ENCODE measurements at regions not wholly inside any gene's neighbourhood (a gene's known extent, or its start where the extent isn't known, plus 50 kb on each side); places are given as distances from the start of the nearest gene placed in this dataset.
"Not testable (repeated sequence)": the region's sequence is repeated elsewhere in the genome, so short reads cannot be mapped to it uniquely, and the experiment has no call there.

DNA sequence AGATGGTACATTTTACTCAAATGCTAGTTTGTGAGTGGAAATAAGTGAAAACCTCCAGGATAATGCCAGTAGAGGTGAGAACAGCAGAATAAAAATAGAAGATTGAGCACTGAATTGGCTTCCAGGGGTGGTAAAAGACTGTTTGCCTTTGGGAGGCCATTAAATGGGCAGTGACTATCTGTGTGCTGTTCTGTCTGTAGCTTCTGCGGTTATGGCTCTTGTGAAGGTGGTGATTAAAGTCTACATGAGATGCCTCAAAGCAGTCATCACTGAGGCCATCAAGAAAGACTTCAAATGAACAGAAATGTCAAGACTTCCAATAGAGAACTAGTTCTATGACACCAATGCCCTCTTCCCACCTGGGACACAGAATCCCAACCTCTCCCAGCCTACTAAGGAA lies 108.8 kb downstream of the EFHB start:
- DNase-seq: no peak

GRCh38 chr3:19822805-19823204 lies 111.2 kb downstream of the EFHB start:
- no peak for DNase-seq

- DNase-seq: no peak
These were observed 117.4 kb downstream of the EFHB start for GRCh38 chr3:19816631-19817030.

- DNase-seq: no peak
These were observed 118.2 kb downstream of the EFHB start for GRCh38 chr3:19815805-19816204.

GRCh38 chr3:19813743-19814142 lies 120.3 kb downstream of the EFHB start:
- DNase-seq: not testable (repeated sequence)

DNA sequence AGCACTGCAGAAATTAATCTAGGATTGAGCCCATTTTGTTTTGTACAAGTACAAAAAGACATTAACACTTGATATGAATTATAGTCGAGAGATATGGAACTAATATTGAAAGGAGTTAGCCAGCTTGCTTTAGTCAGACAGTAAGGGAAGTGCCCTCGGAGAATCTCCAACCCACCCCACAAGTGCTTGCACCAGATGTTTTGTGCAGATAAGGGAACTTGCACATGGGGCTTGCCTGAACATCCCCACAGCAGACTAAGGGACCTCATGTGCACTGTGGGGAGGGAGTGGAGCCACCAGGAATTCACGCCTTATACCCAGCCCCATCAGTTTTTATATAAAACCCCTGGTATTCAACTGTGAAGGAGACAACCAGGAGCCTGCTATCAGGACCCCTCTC lies 122.3 kb downstream of the EFHB start:
- no peak for DNase-seq

GRCh38 chr3:19808834-19809233 lies 125.2 kb downstream of the EFHB start:
- DNase-seq: no peak

DNA sequence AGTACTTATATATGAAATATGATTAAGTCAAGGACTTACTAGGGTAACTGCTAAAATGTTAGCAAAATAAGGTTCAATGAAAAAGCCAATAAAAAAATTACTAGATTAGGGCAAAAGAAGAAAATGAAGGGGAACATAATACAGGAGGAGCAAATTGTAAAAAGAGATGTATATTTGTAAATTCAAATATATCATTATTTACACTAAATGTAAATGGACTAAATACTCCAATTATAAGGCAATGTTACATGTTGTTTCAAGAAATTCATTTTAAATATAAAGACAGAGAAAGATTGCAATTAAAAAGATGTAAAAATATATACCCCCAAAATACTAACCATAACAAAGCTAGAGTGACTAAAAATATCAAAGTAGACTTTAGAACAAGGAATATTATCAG lies 134.1 kb downstream of the EFHB start:
- DNase-seq: no peak

DNA sequence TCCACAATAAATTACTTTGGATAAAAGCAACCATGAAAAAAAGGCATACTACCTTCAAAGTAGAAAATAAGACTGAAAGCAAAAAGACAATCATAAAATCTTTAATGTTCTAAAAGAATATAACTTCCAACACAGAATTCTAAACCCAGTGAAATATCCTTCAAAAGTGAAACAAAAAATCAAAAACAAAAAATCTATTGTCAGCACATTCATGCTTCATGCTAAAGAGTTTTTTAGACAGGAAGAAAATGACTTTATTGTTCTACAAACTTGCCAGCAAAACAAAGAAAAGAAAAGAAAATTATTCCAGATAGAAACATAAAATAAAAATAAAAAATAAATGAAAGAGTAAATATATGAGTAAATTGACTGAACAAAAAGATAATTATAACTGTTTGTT lies 134.9 kb downstream of the EFHB start:
- no peak for DNase-seq

GRCh38 chr3:19798324-19798723 lies 135.7 kb downstream of the EFHB start:
- DNase-seq: no peak

- DNase-seq: no peak
These were observed 141.6 kb downstream of the EFHB start for GRCh38 chr3:19792388-19792787.

DNA sequence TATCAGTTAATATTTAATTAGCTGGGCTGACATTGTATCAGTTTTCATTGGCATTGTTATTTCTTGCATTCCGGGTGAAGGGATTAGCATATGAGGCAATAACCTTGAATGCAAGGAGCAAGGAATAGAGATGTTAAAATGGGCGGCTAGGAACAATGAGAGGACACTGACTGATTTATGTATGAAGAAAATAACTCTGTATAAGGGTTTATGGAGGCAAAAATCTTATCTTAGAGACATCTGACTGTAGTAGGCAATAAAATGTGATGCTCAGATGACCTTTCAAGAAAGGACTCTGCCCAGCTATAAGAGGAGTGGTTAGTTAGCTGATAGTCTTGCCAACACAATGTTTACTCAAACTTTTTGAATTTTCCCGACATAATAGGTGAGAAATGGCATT lies 158.3 kb downstream of the EFHB start:
- no peak for DNase-seq

DNA sequence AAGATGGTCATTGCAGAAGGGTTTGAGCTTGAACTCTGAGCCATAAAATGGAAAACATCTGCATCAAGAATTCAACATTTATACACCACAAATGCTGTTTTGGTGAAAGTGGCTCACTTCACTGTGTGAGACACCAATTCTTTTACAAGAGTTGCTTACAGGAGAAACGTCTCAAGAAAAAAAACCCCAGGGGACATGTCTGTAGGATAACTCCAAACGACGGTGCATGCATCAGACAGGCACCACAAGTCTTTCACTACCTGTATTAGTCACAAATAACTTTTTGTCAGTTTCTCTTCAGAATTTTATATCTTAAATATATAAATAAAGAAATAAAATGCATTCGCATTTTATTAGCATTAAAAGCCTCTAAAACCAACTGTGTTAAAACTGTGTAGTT lies 164.3 kb downstream of the EFHB start:
- DNase-seq: no peak

- no peak for DNase-seq
These were observed 168.1 kb downstream of the EFHB start for GRCh38 chr3:19765954-19766353.

DNA sequence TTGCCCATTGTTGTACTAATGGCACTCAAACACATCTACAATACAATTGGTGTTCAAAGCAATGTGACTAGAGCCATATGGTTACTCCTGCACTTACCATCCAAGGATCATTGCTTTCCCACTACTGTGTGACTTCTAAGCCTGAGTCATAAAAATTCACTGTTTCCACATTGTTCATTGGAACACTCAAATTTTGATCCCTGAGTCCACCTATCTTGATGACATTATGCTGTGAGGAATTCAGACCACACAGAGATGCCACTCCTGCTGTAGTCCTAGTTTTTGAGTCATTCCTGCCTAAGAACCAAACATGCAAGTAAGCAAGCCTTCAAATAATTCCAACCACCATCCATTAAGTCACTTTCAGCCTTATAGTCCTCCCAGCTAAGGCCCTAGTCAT lies 176.2 kb downstream of the EFHB start:
- no peak for DNase-seq

GRCh38 chr3:19749448-19750017 lies 184.5 kb downstream of the EFHB start:
- DNase-seq: no peak

DNA sequence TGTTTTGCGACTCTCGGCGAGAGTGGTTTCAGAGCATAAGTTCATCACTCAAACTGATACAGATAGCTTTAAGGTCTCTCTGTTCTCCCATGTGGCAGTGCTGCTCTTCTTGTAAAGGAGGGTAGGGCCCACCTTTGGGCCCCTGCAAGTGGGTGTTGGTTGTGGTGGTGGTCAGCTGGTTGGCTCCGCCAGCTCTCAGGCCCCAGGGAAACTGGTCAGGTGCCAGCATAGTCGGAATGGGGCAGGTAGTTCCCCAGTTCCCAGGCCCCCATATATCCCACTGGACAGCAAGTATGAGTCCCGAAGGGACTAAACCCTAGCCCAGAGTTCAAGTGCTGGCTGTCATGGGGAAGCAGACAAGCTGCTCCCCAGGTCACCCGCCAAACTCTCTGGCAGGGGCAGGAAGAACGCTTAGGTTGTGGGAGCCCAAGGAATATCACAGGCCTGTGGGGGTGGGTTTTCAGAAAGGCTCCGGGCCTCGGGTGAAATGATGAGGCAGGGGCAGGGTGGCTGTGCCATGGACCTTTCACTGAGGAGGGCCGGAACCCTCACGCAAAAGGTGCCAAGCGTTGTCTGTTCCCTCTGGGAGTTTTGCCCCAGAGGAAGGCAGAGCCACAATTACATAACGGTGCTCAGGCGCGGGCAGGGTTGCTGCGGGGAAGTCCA lies 185.1 kb downstream of the EFHB start:
- DNase-seq: no peak

DNA sequence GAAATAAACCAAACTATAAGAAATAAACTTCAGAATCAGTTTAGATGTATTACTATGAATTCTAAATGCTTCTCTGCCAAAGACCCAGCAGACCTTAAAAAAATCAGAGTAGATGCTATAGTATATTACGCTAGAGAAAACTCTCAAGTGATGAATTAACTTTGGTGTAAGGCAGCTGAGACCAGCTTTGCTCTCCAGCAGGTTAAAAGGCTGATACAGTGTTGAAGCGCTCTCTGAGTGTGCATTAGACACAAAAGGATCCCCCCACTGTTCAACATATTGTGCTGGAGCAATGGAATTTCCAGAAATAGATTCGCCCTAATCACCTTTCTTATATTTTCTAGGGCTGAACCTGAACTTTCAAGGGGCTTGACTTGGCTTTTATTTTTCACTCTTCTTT lies 190.0 kb downstream of the EFHB start:
- no peak for DNase-seq

DNA sequence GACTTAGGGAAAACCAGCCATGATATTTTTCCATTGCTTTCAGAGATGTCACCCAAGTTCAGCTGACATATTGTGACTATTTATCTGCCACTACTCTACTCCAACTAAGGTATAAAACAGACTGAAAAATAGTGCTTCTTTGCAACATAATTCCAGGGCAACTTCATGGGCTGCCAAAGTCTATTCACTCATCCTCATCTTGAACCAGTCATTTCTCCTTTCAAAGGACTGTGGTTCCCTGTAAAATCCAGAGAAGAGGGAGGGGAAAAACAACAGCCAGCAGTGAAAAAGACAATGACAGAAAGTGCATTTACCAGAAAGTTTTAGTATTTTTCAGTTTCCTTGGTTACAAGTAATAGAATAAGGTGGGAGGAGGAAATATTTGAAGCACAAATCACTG lies 191.1 kb downstream of the EFHB start:
- no peak for DNase-seq

- no peak for DNase-seq
These were observed 194.5 kb downstream of the EFHB start for GRCh38 chr3:19739504-19739903.

DNA sequence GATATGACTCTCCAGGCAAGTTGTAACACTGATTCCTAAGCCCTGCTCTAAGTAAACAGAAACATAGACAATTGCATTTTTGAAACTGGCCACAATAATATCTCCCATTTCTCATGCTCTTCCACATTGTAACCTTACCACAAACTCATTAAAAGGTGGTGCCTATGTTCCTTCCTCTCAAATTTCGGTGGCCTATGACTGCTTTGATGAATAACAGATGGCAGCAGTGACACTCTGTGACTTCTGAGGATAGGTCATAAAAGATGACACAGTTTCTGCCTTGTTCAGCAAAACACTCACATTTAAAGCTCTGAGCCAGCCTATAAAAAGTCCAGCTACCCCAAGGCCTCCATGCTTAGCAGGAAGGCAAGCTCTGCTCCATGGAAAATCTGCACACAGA lies 195.2 kb downstream of the EFHB start:
- no peak for DNase-seq

GRCh38 chr3:19735111-19735510 lies 198.9 kb downstream of the EFHB start:
- no peak for DNase-seq

DNA sequence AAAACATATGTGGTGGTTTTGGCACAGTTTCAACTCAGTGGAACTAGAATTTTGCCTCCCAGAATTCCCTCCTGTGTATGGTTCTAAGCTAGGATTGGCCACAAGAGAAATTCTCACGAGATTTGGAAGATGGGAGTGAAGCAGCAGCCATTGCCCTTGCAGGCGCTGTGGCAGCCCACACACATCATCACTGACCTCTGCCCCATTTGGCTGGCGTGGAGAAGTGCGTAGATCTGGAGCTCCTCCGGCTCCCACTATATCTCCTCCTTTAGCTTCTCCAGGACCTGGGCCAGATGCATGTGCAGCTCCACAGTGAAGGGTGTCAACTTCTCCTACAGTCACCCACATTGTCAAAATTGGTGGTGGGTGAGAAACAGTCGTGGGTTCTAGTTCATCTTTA lies 199.6 kb downstream of the EFHB start:
- DNase-seq: no peak

DNA sequence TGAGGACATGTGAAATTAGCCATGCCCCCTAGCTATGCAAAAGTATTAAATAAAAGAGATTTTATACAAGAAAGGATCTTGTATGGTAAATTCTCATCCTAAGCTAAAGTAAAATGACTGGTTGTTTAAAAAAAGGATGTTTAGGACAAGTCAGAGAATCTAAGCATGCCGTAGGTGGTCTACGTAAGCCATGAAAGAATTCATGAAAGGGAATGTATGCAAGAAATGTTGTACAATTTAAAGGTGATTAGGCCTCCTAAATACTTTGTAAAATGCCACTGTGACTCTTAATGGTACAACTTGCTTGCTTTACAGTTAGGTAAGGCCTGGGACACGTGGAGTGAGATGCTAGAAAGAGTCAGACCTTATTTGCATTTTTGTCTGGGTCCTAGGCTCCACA lies 209.0 kb downstream of the EFHB start:
- DNase-seq: no peak

DNA sequence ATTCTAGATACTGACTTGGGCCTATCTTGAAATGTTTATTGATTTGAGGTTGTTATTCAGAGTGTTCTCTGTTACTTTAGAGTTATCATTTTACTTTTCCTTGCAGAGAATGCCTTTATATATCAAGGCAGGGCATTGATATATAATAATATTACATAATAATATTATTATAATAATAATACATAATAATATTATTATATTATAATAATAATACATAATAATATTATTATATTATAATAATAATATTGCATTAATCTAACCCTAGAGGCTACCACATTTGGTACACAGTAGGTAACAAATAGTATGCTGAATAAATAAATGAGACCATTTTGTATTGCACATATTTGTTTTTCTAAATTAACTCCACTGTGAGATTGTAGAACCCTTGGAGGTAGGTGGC lies 216.3 kb downstream of the EFHB start:
- no peak for DNase-seq

All from NCI-H510A (cell line).